GM12878 (cell line): ENCODE measurements at regions not wholly inside any gene's neighbourhood (a gene's known extent, or its start where the extent isn't known, plus 50 kb on each side); places are given as distances from the start of the nearest gene placed in this dataset.
"Not testable (repeated sequence)": the region's sequence is repeated elsewhere in the genome, so short reads cannot be mapped to it uniquely, and the experiment has no call there.

ENCODE experiments used
- ATAC-seq: fragments of 200-7000 bp; cut with Tn5 transposase; 3 replicates; pipeline ENCODE4 v1.9.1; 2020; ENCODE audit warnings: mild to moderate bottlenecking, moderate library complexity
- BruUV-seq: library from RNA; stranded (reverse); fragments of 400-500 nt; replicated peaks from 2 replicates; lab custom pipeline; 2021; lab: Mats Ljungman, UMichigan
- CTCF ChIA-PET: fragments of 300-600 bp; sonication (Branson Sonifier 250); formaldehyde crosslinking; extraction: SDS; loops from one replicate; lab custom pipeline; 2021; ENCODE audit warnings: inconsistent platforms; lab: Yijun Ruan, JAX
- POLR2A ChIA-PET: fragments of 350-600 bp; formaldehyde crosslinking; extraction: SDS; loops from one replicate; lab custom pipeline; 2021; ENCODE audit warnings: inconsistent platforms; lab: Charles Lee
- RAD21 ChIA-PET: fragments of 300-600 bp; sonication (Branson Sonifier 250); formaldehyde crosslinking; loops from one replicate; lab custom pipeline; 2023; ENCODE audit warnings: antibody characterized with exemption; ENCODE audit not compliant: unreplicated experiment; lab: Charles Lee
- SMC1A ChIA-PET: fragments of 300-600 bp; sonication (Branson Sonifier 250); formaldehyde crosslinking; loops from one replicate; lab custom pipeline; 2023; ENCODE audit not compliant: unreplicated experiment, uncharacterized antibody; lab: Charles Lee
- DNase-seq: peaks from one replicate; pipeline ENCODE4 v3.0.0-alpha.2; 2011; ENCODE audit warnings: low read depth, low spot score
- FAIRE-seq: peaks from 3 replicates; lab custom pipeline; 2011; peaks lifted over from hg19 to GRCh38; lab: Jason Lieb, UNC
- H2AFZ ChIP-seq: 2 replicates; pipeline ENCODE4 v1.6.0; 2011; ENCODE audit warnings: low read depth, low read length, control low read depth; ENCODE audit not compliant: control insufficient read depth
- H3K27ac ChIP-seq: 2 replicates; pipeline ENCODE4 v1.5.1; 2011; ENCODE audit warnings: control low read depth; ENCODE audit not compliant: control insufficient read depth, insufficient read depth
- H3K27me3 ChIP-seq, 2 experiments: replicated peaks in 1 of 2; 2 replicates each; pipeline versions ENCODE4 v1.6.0 to v1.6.1; 2011; ENCODE audit warnings: low read length in 1 of 2; ENCODE audit not compliant: control insufficient read depth in 2 of 2, insufficient read depth in 2 of 2
- H3K36me3 ChIP-seq, 2 experiments: 2 replicates each; pipeline ENCODE4 v1.5.1; 2011; ENCODE audit warnings: low read length in 1 of 2; ENCODE audit not compliant: control insufficient read depth in 2 of 2, insufficient read depth in 2 of 2
- H3K4me1 ChIP-seq: 2 replicates; pipeline ENCODE4 v1.6.1; 2011; ENCODE audit warnings: mild to moderate bottlenecking, low read length, moderate library complexity, mixed read lengths; ENCODE audit not compliant: control insufficient read depth, insufficient read depth
- H3K4me2 ChIP-seq: 2 replicates; pipeline ENCODE4 v1.6.0; 2011; ENCODE audit warnings: control low read depth; ENCODE audit not compliant: control insufficient read depth, insufficient read depth
- H3K4me3 ChIP-seq: fragments of 200-600 bp; sonication (generic); 2 replicates; pipeline ENCODE4 v1.5.1; 2016
- H3K79me2 ChIP-seq: 2 replicates; pipeline ENCODE4 v1.6.0; 2011; ENCODE audit warnings: low read length; ENCODE audit not compliant: control insufficient read depth, insufficient read depth
- H3K9ac ChIP-seq: 2 replicates; pipeline ENCODE4 v1.8.0; 2011; ENCODE audit warnings: low read length, control low read depth, mixed read lengths; ENCODE audit not compliant: control insufficient read depth, insufficient read depth
- H3K9me3 ChIP-seq: replicated peaks from 3 replicates; pipeline ENCODE4 v1.5.1; 2011; ENCODE audit warnings: mild to moderate bottlenecking, low read length; ENCODE audit not compliant: control insufficient read depth, insufficient read depth
- H4K20me1 ChIP-seq: 2 replicates; pipeline ENCODE4 v1.6.0; 2011; ENCODE audit not compliant: control insufficient read depth, insufficient read depth
- WGBS: methylation state at CpG from one replicate; pipeline ENCODE4 v1.1.6; 2016; ENCODE audit warnings: low lambda C conversion rate; ENCODE audit not compliant: insufficient replicate concordance, insufficient coverage; ENCODE audit errors: missing lambda C conversion rate; 5-methylcytosine and 5-hydroxymethylcytosine counted together
- in situ Hi-C: fragments of 300-500 bp; cut with MboI; formaldehyde crosslinking; loops from 9 replicates; pipeline ENCODE4 v1.14.3; 2018; ENCODE audit warnings: mixed read lengths
- intact Hi-C: fragments of 100-400 bp; cut with micrococcal nuclease; formaldehyde crosslinking; loops from one replicate; pipeline ENCODE4 v1.14.2; 2022; ENCODE audit not compliant: unreplicated experiment

DNA sequence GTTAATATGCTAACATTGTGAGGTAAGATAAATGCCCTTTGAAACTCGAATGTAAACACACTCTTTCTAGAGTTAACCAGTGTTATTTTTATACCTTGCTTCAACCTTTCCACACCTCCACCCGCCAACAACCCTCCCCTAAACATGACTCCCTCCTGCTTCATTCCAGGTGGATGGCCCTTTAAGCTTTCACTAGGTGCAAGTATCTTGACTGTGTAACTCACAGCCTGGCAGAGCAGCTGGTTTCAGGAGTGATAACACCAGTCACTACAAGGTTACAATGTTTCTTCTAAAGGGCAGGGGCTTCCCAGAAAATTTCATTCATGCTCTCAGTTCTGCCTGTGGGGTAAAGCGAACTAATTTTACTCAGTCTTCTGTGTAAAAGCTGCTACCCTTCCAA is 318.1 kb upstream of the FRG1 start:
- CTCF ChIA-PET, POLR2A ChIA-PET, H3K79me2 ChIP-seq, DNase-seq, H3K36me3 ChIP-seq, SMC1A ChIA-PET, H3K4me2 ChIP-seq, H3K4me1 ChIP-seq, H3K27me3 ChIP-seq, intact Hi-C loops, H2AFZ ChIP-seq, in situ Hi-C loops, FAIRE-seq, H4K20me1 ChIP-seq, H3K9ac ChIP-seq, BruUV-seq, ATAC-seq, H3K4me3 ChIP-seq, H3K9me3 ChIP-seq, RAD21 ChIA-PET, H3K27ac ChIP-seq: not testable (repeated sequence)
- 2% methylated on average over 3 of the region's 3 CpGs for WGBS

DNA sequence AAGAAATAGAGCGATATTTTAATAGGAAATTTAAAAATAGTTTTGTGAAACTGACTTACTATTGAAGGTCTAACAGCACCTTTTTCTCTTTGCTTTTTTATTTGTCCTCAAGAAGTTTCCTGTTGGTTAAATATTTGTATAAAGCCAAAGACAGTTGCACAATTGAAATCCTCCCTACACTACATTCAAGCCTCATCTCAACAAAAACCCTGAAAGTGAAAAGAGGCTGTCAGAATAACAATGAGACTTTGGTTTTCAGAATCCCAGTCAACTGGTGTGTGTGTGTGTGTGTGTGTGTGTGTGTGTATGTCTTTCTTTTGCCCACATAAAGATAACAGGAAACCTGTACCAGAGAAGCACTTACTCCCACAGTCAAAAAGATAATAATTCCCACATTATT is 313.6 kb upstream of the FRG1 start:
- intact Hi-C loops, H3K27me3 ChIP-seq, H3K4me1 ChIP-seq, in situ Hi-C loops, H3K79me2 ChIP-seq, SMC1A ChIA-PET, ATAC-seq, FAIRE-seq, H2AFZ ChIP-seq, RAD21 ChIA-PET, H3K4me2 ChIP-seq, H3K9me3 ChIP-seq, CTCF ChIA-PET, H3K27ac ChIP-seq, DNase-seq, H3K4me3 ChIP-seq, BruUV-seq, POLR2A ChIA-PET, H4K20me1 ChIP-seq, H3K36me3 ChIP-seq, H3K9ac ChIP-seq: not testable (repeated sequence)
- 0% methylated on average over 1 of the region's 1 CpG for WGBS

DNA sequence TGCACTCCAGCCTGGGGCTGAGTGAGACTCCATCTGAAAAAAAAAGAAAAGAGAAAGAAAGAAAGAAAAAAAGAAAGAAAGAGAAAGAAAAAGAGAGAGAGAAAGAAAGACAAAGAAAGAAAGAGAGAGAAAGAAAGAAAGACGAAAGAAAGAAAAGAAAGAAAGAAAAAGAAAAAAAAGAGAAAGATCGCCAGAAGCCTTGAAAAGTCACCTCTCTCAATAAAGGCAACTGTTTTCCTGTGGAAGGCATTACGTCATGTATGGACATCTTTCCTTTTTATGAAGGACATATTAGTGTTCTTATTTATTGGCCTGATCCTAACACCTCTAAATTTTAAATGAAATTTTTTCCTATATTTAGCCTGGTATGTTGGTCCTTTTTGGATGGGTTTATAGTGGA is 310.9 kb upstream of the FRG1 start:
- FAIRE-seq, POLR2A ChIA-PET, RAD21 ChIA-PET, H3K27me3 ChIP-seq, H3K4me3 ChIP-seq, H3K4me1 ChIP-seq, H3K4me2 ChIP-seq, ATAC-seq, SMC1A ChIA-PET, H3K27ac ChIP-seq, H3K36me3 ChIP-seq, intact Hi-C loops, H2AFZ ChIP-seq, H4K20me1 ChIP-seq, BruUV-seq, in situ Hi-C loops, DNase-seq, H3K79me2 ChIP-seq, H3K9me3 ChIP-seq, CTCF ChIA-PET, H3K9ac ChIP-seq: not testable (repeated sequence)
- 59% methylated on average over 3 of the region's 3 CpGs for WGBS
